K562 (cell line): ENCODE measurements at regions not wholly inside any gene's neighbourhood (a gene's known extent, or its start where the extent isn't known, plus 50 kb on each side); places are given as distances from the start of the nearest gene placed in this dataset.

Source experiments
- ATAC-seq: fragments of 200-7000 bp; cut with Tn5 transposase; 3 replicates; pipeline ENCODE4 v1.9.1; 2020; ENCODE audit warnings: moderate library complexity
- BruUV-seq: library from RNA; stranded (reverse); fragments of 400-500 nt; replicated peaks from 2 replicates; lab custom pipeline; 2021; lab: Mats Ljungman, UMichigan
- CTCF ChIA-PET: fragments of 300-600 bp; formaldehyde crosslinking; extraction: SDS; loops from one replicate; lab custom pipeline; 2021; ENCODE audit warnings: low intra/inter-chr PET ratio; lab: Yijun Ruan, JAX
- POLR2A ChIA-PET: fragments of 300-600, 350-650 bp; sonication (Branson Sonifier 250); formaldehyde crosslinking; extraction: SDS; loops from one replicate; lab custom pipeline; 2021; ENCODE audit warnings: antibody characterized with exemption, inconsistent platforms; lab: Yijun Ruan, JAX
- DNase-seq, 4 experiments: peaks; one replicate each; pipeline versions ENCODE4 v3.0.0 to v3.0.0-alpha.2; 2011 to 2018; ENCODE audit warnings: low spot score in 3 of 4, mixed read lengths in 3 of 4; ENCODE audit errors: extremely low read depth in 1 of 4
- FAIRE-seq: peaks from 2 replicates; lab custom pipeline; 2011; peaks lifted over from hg19 to GRCh38; lab: Jason Lieb, UNC
- H2AFZ ChIP-seq: 2 replicates; pipeline ENCODE4 v1.6.0; 2011; ENCODE audit warnings: low read depth, low read length, control low read depth, inconsistent platforms
- H3K27ac ChIP-seq: fragments of 200-600 bp; 3 replicates; pipeline ENCODE4 v1.8.0; 2011; ENCODE audit warnings: low read depth, mild to moderate bottlenecking, control low read depth, inconsistent platforms, low read length, moderate library complexity, mixed read lengths; ENCODE audit errors: extremely low read depth
- H3K27me3 ChIP-seq, 2 experiments: fragments of 300-600 bp in 1 of 2; 2 replicates in 1 of 2; 3 replicates in 1 of 2; pipeline versions ENCODE4 v1.6.0 to v1.8.0; 2011; ENCODE audit warnings: inconsistent platforms in 2 of 2, low read length in 2 of 2, mild to moderate bottlenecking in 1 of 2, mixed read lengths in 1 of 2, moderate library complexity in 1 of 2; ENCODE audit not compliant: control insufficient read depth in 2 of 2, insufficient read depth in 2 of 2
- H3K36me3 ChIP-seq: fragments of 300-600 bp; 3 replicates; pipeline ENCODE4 v1.8.0; 2011; ENCODE audit warnings: mild to moderate bottlenecking, low read length, inconsistent platforms; ENCODE audit not compliant: control insufficient read depth, insufficient read depth
- H3K4me1 ChIP-seq, 2 experiments: fragments of 200-600 bp in 1 of 2; replicated peaks in 1 of 2; 2 replicates in 1 of 2; 3 replicates in 1 of 2; pipeline versions ENCODE4 v1.5.1 to v1.8.0; 2011; ENCODE audit warnings: inconsistent platforms in 2 of 2, low read length in 2 of 2, mild to moderate bottlenecking in 1 of 2, mixed read lengths in 1 of 2, moderate library complexity in 1 of 2; ENCODE audit not compliant: control insufficient read depth in 2 of 2, insufficient read depth in 2 of 2
- H3K4me2 ChIP-seq: 2 replicates; pipeline ENCODE4 v1.6.1; 2011; ENCODE audit warnings: low read length, control low read depth, inconsistent platforms, mixed read lengths; ENCODE audit not compliant: insufficient read depth
- H3K4me3 ChIP-seq: fragments of 200-600 bp; sonication (generic), shearing (Covaris generic); 2 replicates; pipeline ENCODE4 v1.5.1; 2016; ENCODE audit warnings: control low read depth, inconsistent platforms
- H3K79me2 ChIP-seq: fragments of 200-600 bp; 3 replicates; pipeline ENCODE4 v1.8.0; 2011; ENCODE audit warnings: low read length, inconsistent platforms; ENCODE audit not compliant: control insufficient read depth, insufficient read depth
- H3K9ac ChIP-seq, 2 experiments: 2 replicates each; pipeline versions ENCODE4 v1.6.0 to v1.6.1; 2011; ENCODE audit warnings: low read depth in 2 of 2, low read length in 2 of 2, control low read depth in 1 of 2, inconsistent platforms in 1 of 2, mild to moderate bottlenecking in 1 of 2, mixed read lengths in 1 of 2; ENCODE audit not compliant: insufficient read depth in 1 of 2
- H3K9me1 ChIP-seq: one replicate; pipeline ENCODE4 v1.6.0; 2011; ENCODE audit warnings: inconsistent platforms, mild to moderate bottlenecking, low read length, moderate library complexity; ENCODE audit not compliant: control insufficient read depth, insufficient read depth
- H3K9me3 ChIP-seq: replicated peaks from 2 replicates; pipeline ENCODE4 v1.5.1; 2011; ENCODE audit warnings: low read depth, low read length, inconsistent platforms; ENCODE audit not compliant: control insufficient read depth, insufficient read depth
- H4K20me1 ChIP-seq: replicated peaks from 2 replicates; pipeline ENCODE4 v1.6.1; 2011; ENCODE audit warnings: low read length, inconsistent platforms, mixed read lengths; ENCODE audit not compliant: control insufficient read depth, insufficient read depth
- CAMTA2 ChIP-seq: fragments of 250-450 bp; sonication (Bioruptor Pico); conservative IDR thresholded peaks from 2 replicates; pipeline ENCODE4 v1.5.1; 2022
- GATAD2B ChIP-seq: fragments of 450-650 bp; IDR thresholded peaks from 2 replicates; pipeline ENCODE4 v1.6.1; 2017; ENCODE audit warnings: mild to moderate bottlenecking, borderline replicate concordance
- KLF6 ChIP-seq: fragments of 250-450 bp; sonication (Bioruptor Pico); IDR thresholded peaks from 2 replicates; pipeline ENCODE4 v1.4.0; 2020; ENCODE audit warnings: mild to moderate bottlenecking, moderate library complexity, borderline replicate concordance
- SPI1 ChIP-seq: IDR thresholded peaks from 2 replicates; pipeline ENCODE4 v1.6.1; 2011; ENCODE audit warnings: low read depth, low read length, control low read depth, borderline replicate concordance
- WGBS: fragments of 100-300 bp; shearing (Covaris generic); methylation state at CpG from one replicate; pipeline ENCODE4 v1.1.6; 2016; ENCODE audit warnings: low coverage, mixed read lengths; ENCODE audit not compliant: insufficient coverage; ENCODE audit errors: missing lambda C conversion rate; 5-methylcytosine and 5-hydroxymethylcytosine counted together
- in situ Hi-C: fragments of 300-500 bp; cut with MboI; formaldehyde crosslinking; loops from 4 replicates; pipeline ENCODE4 v1.15.0; 2018; ENCODE audit warnings: inconsistent platforms, mixed read lengths
- intact Hi-C: fragments of 100-400 bp; cut with micrococcal nuclease; formaldehyde crosslinking; loops from 2 replicates; pipeline ENCODE4 v1.14.2; 2022
- TF ChIP-seq, protein P1 (sequence below): fragments of 450-650 bp; IDR thresholded peaks from 2 replicates; pipeline ENCODE4 v1.6.1; 2018; ENCODE audit warnings: mild to moderate bottlenecking, low read depth; ENCODE audit not compliant: partially characterized antibody

DNA sequence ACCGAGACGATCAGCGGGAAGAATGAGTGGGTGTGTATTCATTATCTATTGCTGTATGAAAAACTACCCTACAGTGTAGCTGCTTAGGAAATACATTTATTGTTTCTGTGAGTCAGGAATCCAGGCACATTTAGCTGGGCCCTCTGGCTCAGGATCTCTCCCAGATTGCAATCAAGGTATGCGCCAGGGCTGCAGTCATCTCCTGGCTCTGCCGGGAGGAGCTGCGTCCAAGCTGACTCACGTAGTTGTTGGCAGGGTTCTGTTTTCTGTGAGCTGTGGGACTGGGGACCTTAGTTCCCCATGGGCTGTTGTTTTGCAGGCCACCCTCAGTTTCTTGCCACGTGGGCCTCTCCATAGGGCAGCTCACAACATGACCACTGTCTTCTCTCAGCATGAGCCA is 68.2 kb upstream of the FUCA2 start:
- DNase-seq, result no peak
- H2AFZ ChIP-seq, result no peak overlapping the region; the same call in 1 of the 2 replicates
- no peaks in the 10 kb centered on the region; a peak in 1 of 5 replicates for H3K27me3 ChIP-seq
- H4K20me1 ChIP-seq, result no peaks in the 10 kb centered on the region
- intact Hi-C loops, result loop anchor here (2.0 to 10.0 kb wide), 6 partner anchors 363 to 1638 kb away; partner anchors contain the start of gene SF3B5
- H3K9me3 ChIP-seq, result no peaks in the 10 kb centered on the region
- no peaks in the 10 kb centered on the region for H3K79me2 ChIP-seq
- in situ Hi-C loops, result loop anchor here (5.0 to 10.0 kb wide), 3 partner anchors 363 to 645 kb away; no protein-coding TSS in a partner anchor
- FAIRE-seq, result no peak
- no peak for ATAC-seq
- no TSS peak for BruUV-seq
- 12% methylated on average over 8 of the region's 8 CpGs for WGBS
- H3K4me2 ChIP-seq, result no peak overlapping the region
- no peak overlapping the region for H3K9ac ChIP-seq
- H3K4me1 ChIP-seq, result no peaks in the 10 kb centered on the region
- H3K4me3 ChIP-seq, result no peak overlapping the region
- TF ChIP-seq GATAD2B (no peak), CAMTA2 (CRISPR knock-in tag) (no peak)
- ChIA-PET POLR2A (interaction anchor here (0.6 to 1.1 kb wide), 3 partner anchors 16 to 777 kb away, joined by 3 read pairs; no protein-coding TSS in a partner anchor), CTCF (no interaction called here)
- no peaks in the 10 kb centered on the region for H3K36me3 ChIP-seq
- H3K9me1 ChIP-seq, result no peaks in the 10 kb centered on the region
- no peak overlapping the region for H3K27ac ChIP-seq

DNA sequence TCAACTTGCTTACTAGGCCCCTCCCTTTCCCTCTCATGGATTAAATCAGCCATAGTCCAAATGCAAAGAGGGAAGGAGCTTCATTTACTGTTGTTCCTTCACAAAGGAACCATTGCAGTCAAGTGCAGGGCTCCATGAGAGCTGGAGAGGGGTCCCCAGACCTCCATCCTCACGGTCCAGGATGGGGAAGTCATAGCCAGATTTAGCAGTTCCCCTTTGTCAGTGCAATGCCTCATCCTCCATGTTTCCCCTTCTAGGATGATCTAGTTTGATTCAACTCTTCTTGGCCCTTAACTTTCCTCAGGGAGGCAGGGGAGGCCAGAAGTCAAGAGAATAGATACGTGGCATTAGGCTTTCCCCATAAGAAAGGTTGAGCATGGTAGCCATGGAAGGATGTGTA is 66.5 kb upstream of the FUCA2 start:
- in situ Hi-C loops, result loop anchor here (5.0 to 10.0 kb wide), 3 partner anchors 364 to 647 kb away; no protein-coding TSS in a partner anchor
- Histone ChIP-seq H4K20me1 (no peaks in the 10 kb centered on the region), H3K9me1 (no peaks in the 10 kb centered on the region), H3K36me3 (no peaks in the 10 kb centered on the region), H3K9me3 (no peaks in the 10 kb centered on the region), H3K4me3 (no peak overlapping the region), H3K27me3 (no peaks in the 10 kb centered on the region), H3K4me1 (no peaks in the 10 kb centered on the region), H3K9ac (no peak overlapping the region), H3K4me2 (no peak overlapping the region), H2AFZ (no peak overlapping the region), H3K79me2 (no peaks in the 10 kb centered on the region), H3K27ac (no peak overlapping the region)
- POLR2A ChIA-PET, result interaction anchor here (0.9 kb wide), 1 partner anchor 22 kb away, joined by 3 read pairs; no protein-coding TSS in a partner anchor
- CTCF ChIA-PET, result interaction anchor here (0.7 kb wide), 1 partner anchor 234 kb away, joined by 3 read pairs; no protein-coding TSS in a partner anchor
- FAIRE-seq (no peak), DNase-seq (no peak), ATAC-seq (no peak)
- 3% methylated on average over 2 of the region's 2 CpGs for WGBS
- no TSS peak for BruUV-seq
- intact Hi-C loops, result loop anchor here (2.0 to 10.0 kb wide), 6 partner anchors 365 to 1639 kb away; partner anchors contain the start of gene SF3B5
- TF ChIP-seq KLF6 (CRISPR knock-in tag) (no peak), SPI1 (peak; percentile 9; the same call in 1 of the 2 replicates)
- TF ChIP-seq, protein P1, sequence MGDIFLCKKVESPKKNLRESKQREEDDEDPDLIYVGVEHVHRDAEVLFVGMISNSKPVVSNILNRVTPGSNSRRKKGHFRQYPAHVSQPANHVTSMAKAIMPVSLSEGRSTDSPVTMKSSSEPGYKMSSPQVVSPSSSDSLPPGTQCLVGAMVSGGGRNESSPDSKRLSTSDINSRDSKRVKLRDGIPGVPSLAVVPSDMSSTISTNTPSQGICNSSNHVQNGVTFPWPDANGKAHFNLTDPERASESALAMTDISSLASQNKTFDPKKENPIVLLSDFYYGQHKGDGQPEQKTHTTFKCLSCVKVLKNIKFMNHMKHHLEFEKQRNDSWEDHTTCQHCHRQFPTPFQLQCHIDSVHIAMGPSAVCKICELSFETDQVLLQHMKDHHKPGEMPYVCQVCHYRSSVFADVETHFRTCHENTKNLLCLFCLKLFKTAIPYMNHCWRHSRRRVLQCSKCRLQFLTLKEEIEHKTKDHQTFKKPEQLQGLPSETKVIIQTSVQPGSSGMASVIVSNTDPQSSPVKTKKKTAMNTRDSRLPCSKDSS, result no peak
